ENCODE measurements at regions not wholly inside any gene's neighbourhood (a gene's known extent, or its start where the extent isn't known, plus 50 kb on each side); places are given as distances from the start of the nearest gene placed in this dataset.

DNA sequence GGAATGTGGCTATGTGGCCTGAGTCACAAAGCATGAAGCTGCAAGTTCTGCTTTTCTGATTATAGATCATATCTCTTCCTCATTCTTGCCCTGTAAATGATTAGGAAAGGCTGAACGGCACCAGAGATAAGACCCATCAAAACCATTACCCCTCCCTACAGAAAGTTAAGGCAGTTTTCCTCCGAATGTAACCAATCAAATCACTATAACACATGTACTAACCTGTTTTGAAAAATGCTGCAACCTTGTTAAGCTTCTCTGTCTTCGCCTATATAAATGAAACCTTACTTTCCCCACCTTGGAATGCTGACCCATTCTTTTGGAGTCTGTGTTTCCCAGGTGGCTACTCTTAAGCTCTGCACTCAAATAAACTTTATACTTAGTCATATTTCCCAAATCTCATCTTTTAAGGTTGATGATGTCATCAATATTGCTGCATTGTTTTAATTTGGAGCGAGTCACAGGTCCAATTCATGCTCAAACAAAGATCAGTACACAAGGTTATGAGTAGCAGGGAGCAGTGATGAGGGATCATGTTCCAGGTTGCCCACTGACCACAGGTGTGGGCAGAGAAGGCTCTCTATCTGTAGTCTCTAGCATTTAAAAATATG, 662.3 kb downstream of the IRS1 start:
- no peaks in the 10 kb centered on the region for H3K36me3 Mint-ChIP-seq (ENCODE audit: low read depth)
- ChIA-PET CTCF (no interaction called here), POLR2A (no interaction called here)
- no peak overlapping the region for H3K27ac Mint-ChIP-seq
- no peak for DNase-seq
- H3K4me3 Mint-ChIP-seq: no peak overlapping the region
- H3K4me1 Mint-ChIP-seq: peaks cover 3% of the 10 kb centered on the region
- no peaks in the 10 kb centered on the region for H3K27me3 Mint-ChIP-seq
- no peaks in the 10 kb centered on the region for H3K9me3 Mint-ChIP-seq

DNA sequence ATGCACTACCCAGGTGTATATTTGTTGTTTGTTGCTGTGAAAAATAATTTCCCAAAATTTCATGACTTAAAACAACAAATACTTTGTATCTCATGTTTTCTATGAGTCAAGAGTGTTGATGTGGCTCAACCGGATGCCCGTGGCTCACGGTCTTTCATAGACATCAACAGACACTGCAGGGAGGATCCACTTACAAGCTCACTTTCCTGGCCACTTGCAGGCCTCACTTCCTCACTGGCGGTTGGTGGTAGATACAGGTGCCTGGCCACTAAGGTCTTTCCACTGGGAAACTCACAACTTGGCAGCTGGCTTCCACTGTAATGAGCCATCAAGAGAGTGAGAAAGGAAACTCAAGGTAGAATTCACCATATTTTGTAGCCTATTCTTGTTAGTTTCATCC, 662.9 kb downstream of the IRS1 start:
- Mint-ChIP-seq H3K4me3 (no peak overlapping the region), H3K27ac (no peak overlapping the region), H3K4me1 (peaks cover 3% of the 10 kb centered on the region), H3K27me3 (no peaks in the 10 kb centered on the region), H3K9me3 (no peaks in the 10 kb centered on the region), H3K36me3 (ENCODE audit: low read depth) (no peaks in the 10 kb centered on the region)
- no peak for DNase-seq
- ChIA-PET POLR2A (no interaction called here), CTCF (no interaction called here)

GRCh38 chr2:226135861-226136548, 663.6 kb downstream of the IRS1 start:
- ChIA-PET POLR2A (no interaction called here), CTCF (no interaction called here)
- DNase-seq: no peak
- Mint-ChIP-seq H3K4me1 (peaks cover 3% of the 10 kb centered on the region), H3K27me3 (no peaks in the 10 kb centered on the region), H3K4me3 (no peak overlapping the region), H3K9me3 (no peaks in the 10 kb centered on the region), H3K27ac (no peak overlapping the region), H3K36me3 (ENCODE audit: low read depth) (no peaks in the 10 kb centered on the region)

- H3K27ac Mint-ChIP-seq: no peak overlapping the region
- H3K4me1 Mint-ChIP-seq: peaks cover 3% of the 10 kb centered on the region
- no peak for DNase-seq
- H3K27me3 Mint-ChIP-seq: no peaks in the 10 kb centered on the region
- ChIA-PET CTCF (no interaction called here), POLR2A (no interaction called here)
- H3K4me3 Mint-ChIP-seq: no peak overlapping the region
- H3K9me3 Mint-ChIP-seq: no peaks in the 10 kb centered on the region
- no peaks in the 10 kb centered on the region for H3K36me3 Mint-ChIP-seq (ENCODE audit: low read depth)
Measured at GRCh38 chr2:226132323-226133215, 667.1 kb downstream of the IRS1 start.

DNA sequence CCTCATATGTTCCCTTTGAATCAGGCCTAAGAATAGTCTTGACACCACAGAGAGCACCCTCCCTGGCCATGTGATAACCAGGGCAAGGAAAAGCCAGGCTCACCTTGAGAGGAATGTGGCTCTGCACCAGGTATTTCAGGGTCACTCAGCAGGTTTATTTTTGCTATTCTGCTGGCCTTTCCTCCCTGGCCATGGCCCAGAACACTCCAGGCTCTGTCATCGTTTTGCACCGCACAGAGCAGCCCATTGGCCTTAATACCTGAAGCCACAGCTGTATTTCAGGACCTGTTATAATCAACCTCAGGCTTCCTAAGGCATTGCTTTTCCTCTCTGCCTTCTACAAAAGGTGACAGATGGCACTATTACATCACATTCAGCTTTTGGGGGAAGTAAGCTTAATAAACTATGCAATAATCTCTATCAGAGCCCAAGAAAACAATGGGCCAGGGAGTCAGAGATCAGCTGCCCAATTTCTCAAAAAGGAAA, 668.3 kb downstream of the IRS1 start:
- CTCF ChIA-PET: interaction anchor here (0.6 kb wide), 1 partner anchor 27 kb away, joined by 3 read pairs; no protein-coding TSS in a partner anchor
- H3K9me3 Mint-ChIP-seq: no peaks in the 10 kb centered on the region

GRCh38 chr2:226130192-226130591, 669.4 kb downstream of the IRS1 start:
- DNase-seq: no peak
- H3K36me3 Mint-ChIP-seq (ENCODE audit: low read depth): no peaks in the 10 kb centered on the region
- no peaks in the 10 kb centered on the region for H3K4me1 Mint-ChIP-seq
- no peak overlapping the region for H3K27ac Mint-ChIP-seq
- CTCF ChIA-PET: no interaction called here
- no peak overlapping the region for H3K4me3 Mint-ChIP-seq
- no peaks in the 10 kb centered on the region for H3K27me3 Mint-ChIP-seq
- POLR2A ChIA-PET: no interaction called here
- H3K9me3 Mint-ChIP-seq: no peaks in the 10 kb centered on the region

More for the DNA sequence above, 668.3 kb downstream of the IRS1 start:
- no peaks in the 10 kb centered on the region for H3K36me3 Mint-ChIP-seq (ENCODE audit: low read depth)
- no peak for DNase-seq
- no peaks in the 10 kb centered on the region for H3K4me1 Mint-ChIP-seq
- POLR2A ChIA-PET: no interaction called here
- H3K4me3 Mint-ChIP-seq: no peak overlapping the region
- H3K27me3 Mint-ChIP-seq: no peaks in the 10 kb centered on the region
- H3K27ac Mint-ChIP-seq: no peak overlapping the region

DNA sequence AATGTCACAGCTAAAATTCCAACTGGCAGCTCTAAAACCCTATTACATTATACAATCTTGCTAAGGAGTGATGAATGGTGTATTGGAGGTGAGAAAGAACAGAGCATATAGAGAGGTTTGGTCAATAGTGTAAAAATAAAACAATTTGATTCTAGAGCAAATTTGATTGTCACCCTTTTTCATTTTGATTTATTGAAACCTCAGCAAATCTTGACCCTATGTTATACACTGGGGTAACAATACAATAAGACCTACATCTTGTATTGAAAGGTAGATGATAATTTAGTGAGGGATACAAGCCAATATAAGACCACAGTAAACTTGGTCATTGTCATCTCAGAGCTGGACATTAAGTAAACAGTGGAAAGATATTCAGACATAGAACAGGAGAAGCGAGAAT, 671.9 kb downstream of the IRS1 start:
- no peaks in the 10 kb centered on the region for H3K9me3 Mint-ChIP-seq
- H3K4me3 Mint-ChIP-seq: no peak overlapping the region
- no peaks in the 10 kb centered on the region for H3K27me3 Mint-ChIP-seq
- no peaks in the 10 kb centered on the region for H3K36me3 Mint-ChIP-seq (ENCODE audit: low read depth)
- POLR2A ChIA-PET: no interaction called here
- DNase-seq: no peak
- no peaks in the 10 kb centered on the region for H3K4me1 Mint-ChIP-seq
- no peak overlapping the region for H3K27ac Mint-ChIP-seq
- CTCF ChIA-PET: no interaction called here

DNA sequence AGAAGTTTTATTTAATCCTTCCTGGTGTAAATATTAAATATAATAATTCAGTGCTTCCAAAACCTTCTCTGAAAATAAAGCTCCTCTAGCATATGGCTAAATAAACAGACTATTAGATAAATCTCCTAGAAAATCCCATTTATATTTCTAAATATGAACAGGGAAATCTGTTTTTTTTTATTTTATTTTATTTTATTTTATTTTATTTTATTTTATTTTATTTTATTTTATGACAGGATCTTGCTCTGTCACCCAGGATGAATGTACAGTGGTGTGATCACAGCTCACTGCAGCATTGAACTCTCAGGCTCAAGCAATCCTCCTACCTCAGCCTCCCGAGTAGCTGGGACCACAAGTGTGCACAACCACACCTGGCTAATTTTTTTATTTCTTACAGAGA, 673.5 kb downstream of the IRS1 start:
- no peaks in the 10 kb centered on the region for H3K9me3 Mint-ChIP-seq
- POLR2A ChIA-PET: no interaction called here

GRCh38 chr2:226125176-226125883, 674.3 kb downstream of the IRS1 start:
- peaks cover 1% of the 10 kb centered on the region for H3K27me3 Mint-ChIP-seq
- POLR2A ChIA-PET: no interaction called here
- H3K4me3 Mint-ChIP-seq: no peak overlapping the region
- H3K36me3 Mint-ChIP-seq (ENCODE audit: low read depth): no peaks in the 10 kb centered on the region
- CTCF ChIA-PET: no interaction called here
- no peak for DNase-seq
- no peaks in the 10 kb centered on the region for H3K9me3 Mint-ChIP-seq
- no peak overlapping the region for H3K27ac Mint-ChIP-seq
- no peaks in the 10 kb centered on the region for H3K4me1 Mint-ChIP-seq

More for the DNA sequence above, 673.5 kb downstream of the IRS1 start:
- Mint-ChIP-seq H3K4me3 (no peak overlapping the region), H3K27me3 (peaks cover 1% of the 10 kb centered on the region), H3K36me3 (ENCODE audit: low read depth) (no peaks in the 10 kb centered on the region), H3K27ac (no peak overlapping the region), H3K4me1 (no peaks in the 10 kb centered on the region)
- no peak for DNase-seq
- CTCF ChIA-PET: interaction anchor here (0.6 kb wide), 1 partner anchor 826 kb away, joined by 4 read pairs; no protein-coding TSS in a partner anchor

DNA sequence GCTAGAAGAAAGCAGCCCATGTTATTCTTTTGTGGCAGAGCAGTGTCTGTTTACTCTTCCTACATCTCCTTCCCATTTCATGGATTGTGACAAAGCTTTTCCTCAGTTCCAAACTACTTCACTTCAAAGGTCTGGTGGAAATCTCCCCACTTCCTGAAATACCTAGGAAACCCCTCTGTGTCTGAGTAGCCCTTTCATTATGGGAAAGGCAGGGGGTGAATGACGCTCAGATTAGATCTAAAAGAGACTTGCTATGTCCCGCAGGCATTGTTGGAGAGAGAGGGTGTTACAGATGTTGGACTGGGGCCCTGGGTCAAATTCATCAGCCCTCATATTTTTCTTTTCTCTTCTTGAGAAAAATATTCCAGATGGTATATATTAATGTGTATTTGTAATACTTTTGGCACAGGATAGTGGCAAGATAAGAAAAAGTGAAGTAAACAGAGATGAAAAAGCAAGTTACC, 675.0 kb downstream of the IRS1 start:
- Mint-ChIP-seq H3K9me3 (no peaks in the 10 kb centered on the region), H3K36me3 (ENCODE audit: low read depth) (no peaks in the 10 kb centered on the region), H3K27ac (no peak overlapping the region), H3K4me1 (no peaks in the 10 kb centered on the region), H3K4me3 (no peak overlapping the region), H3K27me3 (peaks cover 1% of the 10 kb centered on the region)
- DNase-seq: no peak
- CTCF ChIA-PET: no interaction called here
- POLR2A ChIA-PET: no interaction called here

- DNase-seq: no peak
- no peak overlapping the region for H3K4me3 Mint-ChIP-seq
- H3K27me3 Mint-ChIP-seq: peaks cover 1% of the 10 kb centered on the region
- no peaks in the 10 kb centered on the region for H3K4me1 Mint-ChIP-seq
- no peak overlapping the region for H3K27ac Mint-ChIP-seq
- ChIA-PET CTCF (no interaction called here), POLR2A (no interaction called here)
- no peaks in the 10 kb centered on the region for H3K36me3 Mint-ChIP-seq (ENCODE audit: low read depth)
- H3K9me3 Mint-ChIP-seq: no peaks in the 10 kb centered on the region
Measured at GRCh38 chr2:226123300-226123699, 676.3 kb downstream of the IRS1 start.

DNA sequence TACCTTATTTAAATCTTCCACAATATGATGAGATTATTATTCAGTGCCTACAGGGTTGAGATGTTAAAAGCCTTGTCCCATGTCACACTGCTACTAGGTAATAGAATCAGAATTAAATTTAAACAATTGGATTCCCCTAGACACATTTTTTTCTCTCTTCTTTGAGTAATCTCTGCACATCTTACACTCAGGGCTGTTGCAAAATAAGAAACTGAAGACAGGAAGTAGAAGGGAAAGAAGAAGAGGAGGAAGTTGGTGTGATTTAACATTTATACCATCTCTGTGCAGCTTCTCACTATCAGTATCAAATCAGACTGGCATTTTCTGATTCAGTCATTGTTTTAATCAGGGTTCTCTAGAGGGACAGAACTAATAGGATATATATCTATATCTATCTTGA, 677.6 kb downstream of the IRS1 start:
- H3K36me3 Mint-ChIP-seq (ENCODE audit: low read depth): no peaks in the 10 kb centered on the region
- H3K4me3 Mint-ChIP-seq: no peak overlapping the region
- no peaks in the 10 kb centered on the region for H3K9me3 Mint-ChIP-seq
- no peak for DNase-seq
- ChIA-PET CTCF (no interaction called here), POLR2A (no interaction called here)
- peaks cover 1% of the 10 kb centered on the region for H3K27me3 Mint-ChIP-seq
- no peaks in the 10 kb centered on the region for H3K4me1 Mint-ChIP-seq
- no peak overlapping the region for H3K27ac Mint-ChIP-seq

All from activated CD4-positive, alpha-beta T cell treated with anti-CD3 and anti-CD28 coated beads, Interleukin-2, amount 10 ng/mL, durations not matched to agents 7 days and 5 days (primary cell).